Cerebellar nuclear complex (tissue), 1 donor: ENCODE measurements at regions not wholly inside any gene's neighbourhood (a gene's known extent, or its start where the extent isn't known, plus 50 kb on each side); places are given as distances from the start of the nearest gene placed in this dataset.
"Not testable (repeated sequence)": the region's sequence is repeated elsewhere in the genome, so short reads cannot be mapped to it uniquely, and the experiment has no call there.

Source experiments
- DNase-seq, 2 experiments: peaks; one replicate each; lab custom pipeline; 2025; lab: John Stamatoyannopoulos, UW

DNA sequence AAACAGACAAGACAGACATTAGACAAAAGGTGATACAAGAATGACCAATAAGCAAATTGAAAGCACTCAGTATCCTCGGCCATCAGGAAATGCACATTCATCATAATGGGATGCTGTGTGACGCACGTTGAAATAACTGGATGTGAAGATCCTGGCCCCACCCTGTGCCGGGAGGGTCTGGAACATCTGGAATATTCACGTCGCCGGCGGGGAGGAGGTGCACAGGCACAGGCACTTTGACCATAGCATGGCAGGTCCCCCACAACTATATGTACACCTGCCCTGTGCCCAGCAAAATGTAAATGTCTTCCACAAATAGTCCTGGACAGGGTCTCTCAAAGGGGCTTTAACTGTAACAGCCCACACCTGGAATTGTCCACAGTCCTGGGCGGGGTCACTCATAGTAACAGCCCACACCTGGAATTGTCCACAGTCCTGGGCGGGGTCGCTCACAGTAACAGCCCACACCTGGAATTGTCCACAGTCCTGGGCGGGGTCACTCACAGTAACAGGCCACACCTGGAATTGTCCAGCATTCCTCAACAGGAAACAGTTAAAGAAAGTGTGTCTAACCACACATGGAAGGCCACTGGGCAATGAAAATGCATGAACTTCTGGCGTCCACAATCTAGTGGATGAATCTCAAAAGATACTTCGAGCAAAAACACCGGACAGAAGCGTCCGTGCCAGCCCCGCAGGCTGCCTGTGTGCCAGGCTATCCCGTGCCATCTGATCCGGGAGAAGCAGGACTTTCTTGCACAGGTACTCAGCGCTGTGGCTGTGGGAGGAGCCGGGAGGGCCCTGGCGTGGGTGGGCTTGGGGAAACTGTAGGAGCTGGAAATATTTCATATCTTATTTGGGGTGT, 113.4 kb downstream of the RTP5 start:
- no peak for DNase-seq

DNA sequence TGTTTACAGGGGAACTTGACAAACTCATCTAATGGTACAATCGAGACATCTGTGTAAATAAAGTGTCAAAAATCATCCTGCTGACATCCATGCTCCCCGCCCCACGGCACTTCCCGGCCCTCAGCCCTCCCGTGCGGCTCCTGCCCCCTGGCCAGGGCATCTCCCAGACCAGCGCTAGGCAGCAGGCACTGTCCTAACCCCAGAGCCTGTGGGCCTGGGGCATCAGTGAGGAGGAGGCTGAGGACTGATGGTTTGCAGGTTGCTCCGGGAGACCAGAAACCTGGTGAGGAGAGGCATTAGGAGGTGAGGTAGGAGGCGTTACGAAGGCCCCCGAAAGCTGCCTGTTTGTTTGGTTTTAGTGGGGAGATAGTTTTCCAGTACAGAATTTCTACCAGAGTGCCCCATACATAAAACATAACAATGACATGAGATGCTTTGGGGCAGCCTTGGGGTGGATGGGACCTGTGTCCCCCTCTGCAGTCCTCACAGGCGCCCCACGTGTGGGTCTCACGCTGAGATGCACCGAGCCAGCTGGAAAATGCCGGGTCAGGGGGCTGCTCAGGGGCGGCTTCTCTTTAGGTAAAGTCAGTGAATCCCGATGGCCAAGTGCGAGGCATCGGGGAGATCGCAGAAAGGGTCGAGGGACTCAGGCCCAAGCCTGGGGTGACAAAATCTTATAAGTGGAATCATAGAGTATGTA, 114.2 kb downstream of the RTP5 start:
- DNase-seq, result no peak

DNA sequence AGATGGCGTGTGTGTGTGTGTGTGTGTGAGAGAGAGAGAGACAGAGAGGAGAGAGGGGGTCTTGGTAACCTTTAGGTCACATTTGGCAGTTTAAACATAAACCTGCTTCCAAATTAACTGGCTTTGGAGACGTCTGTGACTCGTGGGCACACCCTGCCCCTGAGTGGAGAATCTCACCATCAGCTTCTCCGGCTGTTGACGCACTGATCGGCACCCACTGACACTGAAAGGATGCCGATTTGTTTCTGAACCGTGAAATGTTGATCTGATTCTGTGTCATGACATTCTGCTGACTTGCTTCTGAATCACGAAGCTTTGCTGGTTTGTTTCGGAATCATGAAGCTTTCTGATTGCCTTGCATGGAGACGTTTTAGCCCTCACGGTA, 114.7 kb downstream of the RTP5 start:
- DNase-seq, result no peak

- no peak for DNase-seq
Observed at GRCh38 chr2:241984658-241985057, 115.1 kb downstream of the RTP5 start.

DNA sequence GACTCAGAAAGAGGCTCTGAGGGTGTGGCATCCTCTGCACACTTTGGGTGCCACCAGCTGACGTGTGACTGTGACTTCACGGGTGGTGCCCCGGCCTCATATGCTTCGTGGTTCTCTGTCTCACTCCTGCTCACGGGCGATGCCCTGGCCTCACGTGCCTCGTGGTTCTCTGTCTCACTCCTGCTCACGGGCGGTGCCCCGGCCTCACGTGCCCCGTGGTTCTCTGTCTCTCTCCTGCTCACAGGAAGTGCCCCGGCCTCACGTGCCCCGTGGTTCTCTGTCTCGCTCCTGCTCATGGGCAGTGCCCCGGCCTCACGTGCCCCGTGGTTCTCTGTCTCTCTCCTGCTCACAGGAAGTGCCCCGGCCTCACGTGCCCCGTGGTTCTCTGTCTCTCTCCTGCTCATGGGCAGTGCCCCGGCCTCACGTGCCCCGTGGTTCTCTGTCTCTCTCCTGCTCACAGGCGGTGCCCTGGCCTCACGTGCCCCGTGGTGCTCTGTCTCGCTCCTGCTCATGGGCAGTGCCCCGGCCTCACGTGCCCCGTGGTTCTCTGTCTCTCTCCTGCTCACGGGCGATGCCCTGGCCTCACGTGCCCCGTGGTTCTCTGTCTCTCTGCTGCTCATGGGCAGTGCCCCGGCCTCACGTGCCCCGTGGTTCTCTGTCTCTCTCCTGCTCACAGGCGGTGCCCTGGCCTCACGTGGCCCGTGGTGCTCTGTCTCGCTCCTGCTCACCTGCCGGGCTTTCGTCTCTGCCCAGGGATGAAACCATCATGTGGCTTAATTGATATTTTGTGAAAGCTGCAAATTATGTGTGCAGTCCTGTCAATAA, 115.8 kb downstream of the RTP5 start:
- DNase-seq, result not testable (repeated sequence)

DNA sequence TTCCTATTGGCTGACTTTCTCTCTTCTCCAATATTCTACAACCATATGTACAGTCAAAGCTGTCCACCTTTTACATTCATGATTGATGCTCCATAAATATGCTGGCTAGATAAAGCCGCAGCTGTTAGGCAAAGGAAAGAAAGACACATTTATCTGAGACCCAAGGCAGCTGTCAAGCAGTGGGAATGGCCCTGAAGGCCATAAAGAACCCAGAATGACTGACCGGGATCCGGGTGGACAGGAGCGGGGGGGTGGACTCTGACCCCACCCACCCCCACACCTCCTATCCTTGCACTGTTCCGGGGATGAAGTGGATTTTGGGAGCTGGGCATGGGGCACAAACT, 116.4 kb downstream of the RTP5 start:
- DNase-seq, result no peak

DNA sequence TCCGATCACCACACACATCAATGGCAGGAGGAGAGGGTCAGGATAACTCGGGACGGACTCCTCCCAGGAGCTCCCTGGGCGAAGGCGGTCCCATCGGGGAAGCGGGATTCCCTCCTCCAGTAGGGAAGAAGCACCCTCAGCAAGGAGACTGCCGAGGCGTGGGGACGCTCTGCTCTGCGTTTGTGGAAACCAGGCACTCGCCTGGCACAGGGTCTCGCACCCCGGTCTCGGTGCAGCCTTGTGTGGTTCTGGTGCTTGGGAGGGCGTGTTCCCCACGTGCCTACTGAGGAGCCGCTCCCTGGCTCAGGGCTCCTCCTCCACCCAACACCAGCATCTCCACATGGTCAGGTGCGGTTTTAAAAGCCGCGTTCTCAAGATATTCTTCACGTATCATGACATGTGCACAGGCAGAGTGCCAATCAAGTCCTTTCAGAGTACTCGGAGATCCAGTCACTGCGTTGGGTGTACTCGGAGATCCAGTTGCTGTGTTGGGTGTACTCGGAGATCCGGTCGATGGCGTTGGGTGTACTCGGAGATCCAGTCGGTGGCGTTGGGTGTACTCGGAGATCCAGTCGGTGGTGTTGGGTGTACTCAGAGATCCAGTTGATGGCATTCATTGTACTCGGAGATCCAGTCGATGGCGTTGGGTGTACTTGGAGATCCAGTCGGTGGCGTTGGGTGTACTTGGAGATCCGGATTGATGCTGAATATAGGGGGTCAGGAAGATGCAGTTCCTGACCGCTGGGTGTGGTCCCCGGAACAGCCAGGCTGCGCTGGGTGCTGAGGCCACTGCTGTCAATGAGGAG, 117.5 kb downstream of the RTP5 start:
- no peak for DNase-seq

DNA sequence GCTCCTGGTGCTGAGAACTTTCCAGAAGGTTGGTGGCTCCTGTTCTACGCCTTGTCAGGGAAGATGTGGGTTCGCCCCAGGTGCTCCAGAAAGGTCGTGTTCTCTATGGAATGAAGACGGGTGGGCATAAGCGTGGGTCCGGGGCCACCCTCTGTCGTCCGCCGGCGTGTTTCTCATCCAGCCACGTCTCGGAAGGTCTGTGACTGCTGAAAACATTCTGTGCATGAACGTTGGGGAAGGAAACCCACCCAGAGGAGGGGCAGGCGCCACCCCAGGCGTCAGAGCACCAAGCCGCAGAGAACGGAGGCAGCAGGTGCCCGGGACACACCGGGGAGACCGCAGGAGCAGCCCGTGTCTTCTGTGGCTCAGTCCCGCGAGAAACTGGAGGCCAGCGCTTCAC, 118.2 kb downstream of the RTP5 start:
- no peak for DNase-seq

DNA sequence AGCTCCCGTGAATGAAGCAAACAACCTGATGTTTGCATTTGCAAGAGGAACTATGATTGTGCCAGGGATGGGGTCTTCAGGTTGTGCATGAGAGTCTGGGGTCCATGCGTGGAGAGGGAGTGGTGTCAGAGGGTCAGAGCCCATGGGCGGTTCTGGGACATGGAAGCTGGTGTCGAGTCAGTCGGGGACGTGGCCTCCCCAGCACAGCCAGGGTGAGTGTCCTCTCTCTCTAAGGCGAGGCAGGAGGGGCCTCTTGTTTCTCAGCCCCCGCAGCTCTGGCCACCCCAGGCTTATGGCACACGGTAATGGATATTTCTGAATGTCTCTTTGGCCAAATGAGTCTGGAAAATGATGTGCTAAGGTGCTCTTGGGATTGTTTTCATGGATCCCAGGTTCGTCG, 118.6 kb downstream of the RTP5 start:
- DNase-seq, result no peak

DNA sequence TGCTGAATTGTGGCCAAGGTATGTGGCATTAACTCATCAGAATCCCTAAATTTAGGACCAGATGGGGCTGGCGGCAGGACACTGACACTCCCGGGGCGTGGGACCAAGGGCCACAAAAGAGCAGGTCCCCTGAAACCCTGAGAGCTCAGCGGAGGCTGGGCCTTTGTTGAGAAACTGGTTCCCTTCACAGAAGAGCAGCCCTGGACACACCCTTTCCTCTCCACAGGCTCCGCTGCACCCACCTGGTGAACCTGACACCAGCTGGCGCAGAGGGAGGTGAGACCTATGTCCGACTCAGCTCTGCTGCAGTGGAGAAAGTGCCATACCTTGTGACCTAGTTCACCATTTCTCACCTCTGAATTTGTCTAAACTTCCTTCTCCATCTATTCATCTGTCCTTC, 119.5 kb downstream of the RTP5 start:
- no peak for DNase-seq

- no peak for DNase-seq
Observed at GRCh38 chr2:241990466-241990865, 120.9 kb downstream of the RTP5 start.

DNA sequence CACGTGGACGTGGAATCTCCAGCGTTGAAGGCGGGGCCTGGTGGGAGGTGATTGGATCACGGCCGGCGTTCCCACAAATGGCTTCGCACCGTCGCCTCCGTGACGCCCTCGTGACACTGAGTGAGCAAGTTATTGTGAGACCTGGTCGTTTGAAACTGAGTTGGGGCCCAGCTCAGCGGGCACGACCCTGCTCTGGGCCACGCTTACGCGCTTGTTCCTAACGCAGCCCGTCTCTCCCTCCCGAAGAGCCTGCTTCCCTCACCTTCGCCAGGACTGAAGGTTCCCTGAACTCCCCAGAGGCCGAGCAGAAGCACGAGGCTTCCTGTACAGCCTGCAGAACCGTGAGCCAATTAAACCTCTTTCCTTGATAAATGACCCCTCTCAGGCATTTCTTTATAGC, 121.8 kb downstream of the RTP5 start:
- no peak for DNase-seq

DNA sequence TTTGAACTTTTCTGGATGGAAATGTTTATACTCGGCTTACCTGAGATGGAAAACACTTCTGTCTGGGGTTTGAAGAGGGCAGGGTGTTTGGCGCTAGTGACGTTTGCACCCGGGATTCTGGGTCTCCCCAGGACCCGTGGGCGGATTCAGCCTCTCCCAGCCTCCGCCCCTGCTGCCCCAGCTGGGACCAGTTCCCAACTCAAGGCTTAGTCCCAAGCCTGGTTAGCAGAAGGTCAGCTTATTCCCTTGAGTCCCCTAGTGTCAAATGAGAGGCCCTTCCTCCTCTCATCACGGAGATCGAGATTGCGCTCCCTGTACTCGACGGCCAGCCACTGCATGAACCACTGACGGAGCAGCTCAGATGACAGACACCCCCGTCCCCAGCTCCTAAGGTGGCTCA, 123.2 kb downstream of the RTP5 start:
- DNase-seq, result no peak

DNA sequence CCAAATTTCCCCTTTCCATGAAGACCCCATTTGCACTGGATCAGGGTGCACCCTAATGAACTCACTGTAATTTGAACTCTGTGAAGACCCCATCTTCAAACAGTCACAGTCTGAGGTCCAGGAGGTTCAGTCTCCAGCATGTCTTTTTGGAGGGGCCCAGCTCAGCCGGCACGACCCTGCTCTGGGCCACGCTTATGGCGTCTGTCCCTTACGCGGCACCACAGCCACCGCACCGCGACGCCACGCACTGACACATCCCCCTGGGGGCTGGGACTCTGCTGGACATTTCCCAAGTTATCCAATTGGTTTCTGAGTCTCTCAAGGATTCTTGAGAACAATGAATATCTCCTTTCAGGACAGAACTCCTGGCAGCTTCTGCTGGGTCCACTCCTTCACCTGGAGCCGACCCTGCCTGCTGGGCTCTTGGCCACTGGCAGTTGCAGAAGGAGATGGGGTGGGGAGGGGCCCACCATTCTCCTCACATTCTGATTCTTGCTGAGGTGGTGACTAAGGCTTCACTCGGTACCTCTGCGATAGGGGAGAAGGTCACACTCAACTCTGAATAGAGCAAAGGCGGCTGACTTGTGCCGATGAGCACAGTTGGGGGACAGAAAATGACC, 124.0 kb downstream of the RTP5 start:
- DNase-seq, result no peak

- DNase-seq, result no peak
Observed at GRCh38 chr2:241994086-241994485, 124.6 kb downstream of the RTP5 start.

GRCh38 chr2:241994556-241995213, 125.2 kb downstream of the RTP5 start:
- no peak for DNase-seq

GRCh38 chr2:241996100-241996499, 126.6 kb downstream of the RTP5 start:
- no peak for DNase-seq

GRCh38 chr2:241997017-241997416, 127.5 kb downstream of the RTP5 start:
- no peak for DNase-seq

- no peak for DNase-seq
Observed at GRCh38 chr2:241999184-241999583, 129.7 kb downstream of the RTP5 start.

DNA sequence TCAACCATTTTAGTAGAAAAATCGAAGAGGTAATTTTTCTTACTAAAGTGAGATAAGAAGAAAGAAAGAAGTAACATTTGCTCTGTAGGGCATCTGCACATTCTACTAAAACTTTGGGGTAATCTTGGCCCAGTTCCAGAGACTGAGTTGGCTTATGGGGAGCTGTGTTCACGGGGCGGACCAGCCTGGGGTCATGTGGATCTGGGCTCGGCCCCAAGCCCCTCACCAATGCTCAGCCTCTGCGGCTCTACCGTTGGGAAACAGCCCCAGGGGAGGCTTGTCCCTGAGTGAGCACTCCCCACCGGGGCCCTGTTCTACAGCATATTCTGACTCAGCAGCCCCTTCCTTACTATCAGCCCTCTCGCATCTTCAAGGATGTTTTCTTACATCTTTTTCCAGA, 132.3 kb downstream of the RTP5 start:
- DNase-seq, result no peak

GRCh38 chr2:242002944-242003343, 133.4 kb downstream of the RTP5 start:
- no peak for DNase-seq
